Adrenal gland (tissue), 9 donors: ENCODE measurements at regions not wholly inside any gene's neighbourhood (a gene's known extent, or its start where the extent isn't known, plus 50 kb on each side); places are given as distances from the start of the nearest gene placed in this dataset.

Experiments used
- DNase-seq, 7 donors: peaks; one replicate each; pipeline ENCODE4 v3.0.0-alpha.2; 2019 to 2020
- H3K27ac ChIP-seq, 5 donors: fragments of 200-600 bp; sonication (generic) in 4 of 5; 1 replicate in 3 of 5; 2 replicates in 2 of 5; pipeline versions ENCODE4 v1.5.1 to v1.8.0; 2016 to 2020; ENCODE audit warnings: mild to moderate bottlenecking in 1 of 5
- H3K27me3 ChIP-seq: fragments of 200-600 bp; 2 replicates; pipeline ENCODE4 v1.8.0; 2021
- H3K36me3 ChIP-seq, 2 donors: fragments of 200-600 bp; replicated peaks in 1 of 2; 1 replicate in 1 of 2; 2 replicates in 1 of 2; pipeline versions ENCODE4 v1.5.1 to v1.8.0; 2018 to 2022
- H3K4me1 ChIP-seq, 2 donors: fragments of 200-600 bp; replicated peaks in 1 of 2; 1 replicate in 1 of 2; 2 replicates in 1 of 2; pipeline versions ENCODE4 v1.5.1 to v1.8.0; 2018 to 2021
- H3K4me3 ChIP-seq, 4 donors: fragments of 200-600 bp; sonication (generic) in 3 of 4; one replicate each; pipeline ENCODE4 v1.5.1; 2016 to 2018
- H3K9me3 ChIP-seq, 3 donors: fragments of 200-600 bp; sonication (generic) in 1 of 3; replicated peaks in 1 of 3; 1 replicate in 2 of 3; 2 replicates in 1 of 3; pipeline versions ENCODE4 v1.5.1 to v1.8.0; 2016 to 2021
- POLR2A ChIP-seq, 2 donors: fragments of 450-650 bp; IDR thresholded peaks; one replicate each; pipeline ENCODE4 v1.6.1; 2017; ENCODE audit warnings: antibody characterized with exemption in 2 of 2, mild to moderate bottlenecking in 2 of 2, moderate library complexity in 1 of 2
- WGBS, 4 donors: extraction: QIAGEN DNeasy Blood & Tissue Kit in 2 of 4; methylation state at CpG; one replicate each; pipeline versions ENCODE4 v1.1.5 to v1.1.7; 2013 to 2017; 5-methylcytosine and 5-hydroxymethylcytosine counted together
- intact Hi-C, 2 donors: fragments of 100-400 bp; cut with DNase I; formaldehyde crosslinking; loops; one replicate each; pipeline versions ENCODE4 v1.14.1 to v1.15.0; 2022 to 2023
- TF ChIP-seq, protein P1 (sequence below), 6 experiments: fragments of 450-650 bp in 4 of 6; fragments of 200-600 bp in 2 of 6; sonication (generic) in 1 of 6; IDR thresholded peaks; 1 replicate in 5 of 6; 2 replicates in 1 of 6; pipeline versions ENCODE4 v1.5.1 to v1.8.0; 2016 to 2021; ENCODE audit warnings: antibody characterized with exemption in 6 of 6, mild to moderate bottlenecking in 2 of 6, moderate library complexity in 1 of 6
- donor health status: healthy with polysubstance abuse.
- donor health status: Bipolar disorder and iron deficiency.
- donor health status: DM: yes; HTN: yes; CAD: no.
- donor health status: DM: no; HTN: no; CAD: no.
- donor health status: DM: no; HTN: no; CAD: no.

DNA sequence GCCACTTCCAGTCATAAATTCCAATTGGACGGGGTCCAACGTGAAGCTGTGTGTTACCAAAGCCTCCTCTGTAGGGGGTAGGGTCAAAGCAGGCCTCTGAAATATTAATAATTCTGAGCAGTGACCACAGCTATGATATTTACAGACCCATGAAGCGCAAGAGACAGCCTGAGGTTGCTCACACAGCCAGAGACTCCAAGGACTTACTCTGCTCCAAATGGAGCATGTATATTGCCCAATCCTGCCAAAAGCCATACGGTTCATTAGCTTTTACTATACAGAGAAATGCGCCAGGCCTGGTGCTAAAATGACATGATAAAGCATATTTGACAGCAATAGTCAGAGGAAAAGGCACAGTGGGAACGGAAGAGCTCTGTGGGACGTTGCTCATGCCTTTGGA, 151.3 kb downstream of the PAH start:
- no peak for DNase-seq
- 70 to 78% (median 74%) methylated on average over 7 of the region's 7 CpGs for WGBS, 4 donors
- intact Hi-C loops = no loop called here

DNA sequence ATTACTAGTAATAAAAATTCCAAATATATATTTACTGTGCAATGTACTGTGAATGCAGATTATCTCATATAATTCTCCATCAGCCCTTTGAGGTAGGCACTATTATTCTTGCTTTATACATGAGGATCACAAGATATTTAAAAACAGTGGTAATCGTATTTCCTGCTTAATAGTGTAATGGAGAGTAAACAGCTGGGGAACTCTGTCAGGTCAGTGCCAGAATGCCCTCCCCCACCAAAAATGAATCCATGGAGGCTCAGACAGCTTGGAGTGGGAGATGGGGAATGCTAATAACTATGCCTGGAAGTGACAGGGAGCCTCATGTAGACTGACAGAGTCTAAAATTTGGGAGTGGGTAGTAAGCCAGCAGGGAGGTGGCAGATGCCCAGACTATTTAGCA, 153.6 kb downstream of the PAH start:
- intact Hi-C loops = no loop called here
- H3K9me3 ChIP-seq = no peaks in the 10 kb centered on the region
- 56 to 73% (median 66%) methylated on average over 1 of the region's 1 CpG for WGBS, 4 donors
- DNase-seq = no peak
- H3K27ac ChIP-seq = no peak overlapping the region
- no peaks in the 10 kb centered on the region for H3K27me3 ChIP-seq
- H3K4me3 ChIP-seq = no peak overlapping the region
- H3K4me1 ChIP-seq = peaks cover 0 to 10% of the 10 kb centered on the region in 2 donors
- no peaks in the 10 kb centered on the region for H3K36me3 ChIP-seq
- TF ChIP-seq, protein P1, sequence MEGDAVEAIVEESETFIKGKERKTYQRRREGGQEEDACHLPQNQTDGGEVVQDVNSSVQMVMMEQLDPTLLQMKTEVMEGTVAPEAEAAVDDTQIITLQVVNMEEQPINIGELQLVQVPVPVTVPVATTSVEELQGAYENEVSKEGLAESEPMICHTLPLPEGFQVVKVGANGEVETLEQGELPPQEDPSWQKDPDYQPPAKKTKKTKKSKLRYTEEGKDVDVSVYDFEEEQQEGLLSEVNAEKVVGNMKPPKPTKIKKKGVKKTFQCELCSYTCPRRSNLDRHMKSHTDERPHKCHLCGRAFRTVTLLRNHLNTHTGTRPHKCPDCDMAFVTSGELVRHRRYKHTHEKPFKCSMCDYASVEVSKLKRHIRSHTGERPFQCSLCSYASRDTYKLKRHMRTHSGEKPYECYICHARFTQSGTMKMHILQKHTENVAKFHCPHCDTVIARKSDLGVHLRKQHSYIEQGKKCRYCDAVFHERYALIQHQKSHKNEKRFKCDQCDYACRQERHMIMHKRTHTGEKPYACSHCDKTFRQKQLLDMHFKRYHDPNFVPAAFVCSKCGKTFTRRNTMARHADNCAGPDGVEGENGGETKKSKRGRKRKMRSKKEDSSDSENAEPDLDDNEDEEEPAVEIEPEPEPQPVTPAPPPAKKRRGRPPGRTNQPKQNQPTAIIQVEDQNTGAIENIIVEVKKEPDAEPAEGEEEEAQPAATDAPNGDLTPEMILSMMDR (IDR thresholded peaks at IDR 0.05) = no peak
- TF ChIP-seq POLR2A (IDR thresholded peaks at IDR 0.05) = no peak

More for the DNA sequence above, 151.3 kb downstream of the PAH start:
- no peaks in the 10 kb centered on the region for H3K36me3 ChIP-seq
- no peaks in the 10 kb centered on the region for H3K9me3 ChIP-seq
- H3K27ac ChIP-seq = no peak overlapping the region
- no peaks in the 10 kb centered on the region for H3K27me3 ChIP-seq
- no peak overlapping the region for H3K4me3 ChIP-seq
- no peak for TF ChIP-seq POLR2A (IDR thresholded peaks at IDR 0.05)
- TF ChIP-seq, protein P1 (IDR thresholded peaks at IDR 0.05) = no peak
- no peaks in the 10 kb centered on the region for H3K4me1 ChIP-seq

DNA sequence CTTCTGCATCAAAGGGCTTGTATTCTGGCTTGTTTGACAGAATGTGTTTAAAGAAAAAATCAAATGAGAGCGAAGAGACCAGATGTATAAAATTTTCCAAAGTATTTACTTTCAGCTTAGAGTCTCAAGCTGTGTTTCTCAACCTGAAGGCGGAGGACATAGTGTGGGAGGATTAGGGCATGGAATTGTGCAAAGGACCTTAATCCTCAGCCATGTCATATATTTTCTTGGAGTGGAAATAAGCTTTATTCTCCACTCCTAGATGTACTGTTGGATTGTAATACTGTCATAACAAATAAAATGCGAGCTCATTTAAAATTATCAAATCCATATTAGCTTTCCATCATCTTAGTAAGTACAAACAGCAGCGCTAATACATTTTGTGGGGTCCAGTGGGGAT, 154.0 kb downstream of the PAH start:
- DNase-seq = no peak
- peaks cover 0 to 10% of the 10 kb centered on the region in 2 donors for H3K4me1 ChIP-seq
- 86 to 92% (median 88%) methylated on average over 4 of the region's 4 CpGs for WGBS, 4 donors
- no peak overlapping the region for H3K27ac ChIP-seq
- no peaks in the 10 kb centered on the region for H3K9me3 ChIP-seq
- intact Hi-C loops = no loop called here
- TF ChIP-seq, protein P1 (IDR thresholded peaks at IDR 0.05) = no peak
- TF ChIP-seq POLR2A (IDR thresholded peaks at IDR 0.05) = no peak
- no peaks in the 10 kb centered on the region for H3K36me3 ChIP-seq
- H3K27me3 ChIP-seq = no peaks in the 10 kb centered on the region
- no peak overlapping the region for H3K4me3 ChIP-seq

DNA sequence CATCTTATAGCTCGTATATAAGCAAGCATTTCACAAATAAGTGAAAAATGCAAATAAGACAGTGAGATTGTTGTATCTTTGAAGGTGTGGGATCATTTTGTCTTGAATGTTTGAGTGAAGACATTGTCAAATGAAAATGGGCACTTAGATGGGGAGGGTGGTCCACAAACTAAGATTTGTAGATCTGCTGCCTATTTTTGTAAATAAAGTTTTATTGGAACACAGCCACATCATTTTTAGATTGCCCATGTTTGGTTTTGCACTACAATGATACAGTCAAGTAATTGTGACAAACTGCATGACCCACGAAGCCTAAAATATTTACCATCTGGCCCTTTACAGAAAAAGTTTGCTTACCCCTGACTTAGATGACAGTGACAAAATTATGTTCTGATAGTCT, 156.7 kb downstream of the PAH start:
- Histone ChIP-seq H3K36me3 (no peaks in the 10 kb centered on the region), H3K9me3 (no peaks in the 10 kb centered on the region), H3K4me1 (peaks cover 0 to 12% of the 10 kb centered on the region in 2 donors), H3K27ac (no peak overlapping the region), H3K4me3 (no peak overlapping the region), H3K27me3 (no peaks in the 10 kb centered on the region)
- DNase-seq = no peak
- WGBS, 4 donors = 76 to 85% (median 79%) methylated on average over 2 of the region's 2 CpGs
- intact Hi-C loops = no loop called here
- TF ChIP-seq, protein P1 (IDR thresholded peaks at IDR 0.05) = no peak
- no peak for TF ChIP-seq POLR2A (IDR thresholded peaks at IDR 0.05)
